ENCODE measurements at regions not wholly inside any gene's neighbourhood (a gene's known extent, or its start where the extent isn't known, plus 50 kb on each side); places are given as distances from the start of the nearest gene placed in this dataset.

DNA sequence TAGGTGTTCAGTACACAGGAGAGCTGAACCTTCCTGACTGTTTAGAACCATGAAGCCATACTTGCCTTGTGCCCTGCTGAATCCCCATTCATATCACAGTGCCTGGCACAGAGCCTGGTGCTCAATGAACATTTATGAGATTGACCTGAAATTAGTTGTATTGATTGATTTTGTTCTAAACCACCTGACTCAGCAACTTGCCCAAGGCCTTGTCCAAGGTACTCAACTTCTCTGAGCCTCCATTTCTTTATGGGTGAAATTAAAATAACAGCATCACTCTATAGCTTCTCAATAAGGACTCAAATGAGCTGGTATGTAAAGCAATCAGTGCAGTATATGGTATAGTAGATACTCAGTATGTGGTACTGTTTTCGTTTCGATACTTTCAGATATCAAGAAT lies 208.1 kb downstream of the SLC39A8 start:
- TF ChIP-seq YY1 (IDR thresholded peaks at IDR 0.05; ENCODE audit: extremely low read depth, insufficient replicate concordance, low read depth, low read length) = no peak
- peak; percentile 59 for TF ChIP-seq REST (IDR thresholded peaks at IDR 0.05; ENCODE audit: low read depth)
- no peak for TF ChIP-seq SIN3A (IDR thresholded peaks at IDR 0.05; ENCODE audit: low read depth)
- no peak for TF ChIP-seq POLR2A (IDR thresholded peaks at IDR 0.05; ENCODE audit: borderline replicate concordance, extremely low read depth, insufficient read depth, insufficient read length)
- no peak for TF ChIP-seq ATF3 (IDR thresholded peaks at IDR 0.05)
- TF ChIP-seq ZFX (IDR thresholded peaks at IDR 0.05) = no peak
